Activated CD4-positive, alpha-beta T cell treated with anti-CD3 and anti-CD28 coated beads for 36 hours (primary cell): ENCODE measurements at regions not wholly inside any gene's neighbourhood (a gene's known extent, or its start where the extent isn't known, plus 50 kb on each side); places are given as distances from the start of the nearest gene placed in this dataset.

Source experiments
- ATAC-seq: fragments of 200-7000 bp; cut with Tn5 transposase; one replicate; pipeline ENCODE4 v1.10.0; 2021; ENCODE audit warnings: mild to moderate bottlenecking, moderate library complexity
- CTCF ChIA-PET: fragments of 350-600 bp; sonication (Branson Sonifier 250); formaldehyde crosslinking; loops from one replicate; lab custom pipeline; 2021; ENCODE audit warnings: antibody characterized with exemption; lab: Charles Lee
- POLR2A ChIA-PET: fragments of 350-600 bp; sonication (Branson Sonifier 250); formaldehyde crosslinking; loops from one replicate; lab custom pipeline; 2021; ENCODE audit warnings: antibody characterized with exemption, inconsistent platforms; lab: Charles Lee
- DNase-seq: peaks from one replicate; pipeline ENCODE4 v3.0.0-alpha.2; 2020
- H3K27ac Mint-ChIP-seq: one replicate; pipeline ENCODE4 v1.8.0; 2021; ENCODE audit warnings: mixed read lengths
- H3K27me3 Mint-ChIP-seq: one replicate; pipeline ENCODE4 v1.8.0; 2021; ENCODE audit warnings: mixed read lengths
- H3K36me3 Mint-ChIP-seq: one replicate; pipeline ENCODE4 v1.8.0; 2021; ENCODE audit warnings: low read depth, mixed read lengths
- H3K4me1 Mint-ChIP-seq: one replicate; pipeline ENCODE4 v1.8.0; 2021; ENCODE audit warnings: mixed read lengths
- H3K4me3 Mint-ChIP-seq: one replicate; pipeline ENCODE4 v1.8.0; 2021; ENCODE audit warnings: mild to moderate bottlenecking, moderate library complexity, mixed read lengths
- H3K9me3 Mint-ChIP-seq: one replicate; pipeline ENCODE4 v1.8.0; 2021; ENCODE audit warnings: low read depth, mixed read lengths
- intact Hi-C, 2 experiments: fragments of 100-400 bp; cut with DNase I in 1 of 2; cut with micrococcal nuclease in 1 of 2; formaldehyde crosslinking; loops; one replicate each; pipeline versions ENCODE4 v1.14.2 to v1.15.1; 2022 to 2024; cut with DNase I, micrococcal nuclease

- ATAC-seq, result no peak
- H3K9me3 Mint-ChIP-seq, result no peaks in the 10 kb centered on the region
- no peak overlapping the region for H3K27ac Mint-ChIP-seq
- H3K36me3 Mint-ChIP-seq, result no peaks in the 10 kb centered on the region
- ChIA-PET CTCF (interaction anchor here (0.7 to 2.0 kb wide), 3 partner anchors 10 to 113 kb away, joined by 3 to 10 read pairs (median 4); partner anchors contain the start of gene TNFAIP3), POLR2A (no interaction called here)
- DNase-seq, result no peak
- no peaks in the 10 kb centered on the region for H3K27me3 Mint-ChIP-seq
- H3K4me3 Mint-ChIP-seq, result no peak overlapping the region
- peaks cover 35% of the 10 kb centered on the region for H3K4me1 Mint-ChIP-seq
- intact Hi-C loops, result no loop called here
These were observed 113.7 kb downstream of the TNFAIP3 start for GRCh38 chr6:137980777-137981176.

GRCh38 chr6:137981758-137982157, 114.7 kb downstream of the TNFAIP3 start:
- DNase-seq (no peak), ATAC-seq (no peak)
- Mint-ChIP-seq H3K9me3 (no peaks in the 10 kb centered on the region), H3K4me3 (no peak overlapping the region), H3K27me3 (no peaks in the 10 kb centered on the region), H3K27ac (no peak overlapping the region), H3K36me3 (no peaks in the 10 kb centered on the region), H3K4me1 (peaks cover 26% of the 10 kb centered on the region)
- ChIA-PET POLR2A (no interaction called here), CTCF (interaction anchor here (2.0 kb wide), 1 partner anchor 11 kb away, joined by 10 read pairs; no protein-coding TSS in a partner anchor)
- intact Hi-C loops, result no loop called here

- H3K36me3 Mint-ChIP-seq, result no peaks in the 10 kb centered on the region
- no peaks in the 10 kb centered on the region for H3K27me3 Mint-ChIP-seq
- intact Hi-C loops, result no loop called here
- CTCF ChIA-PET, result no interaction called here
- DNase-seq, result no peak
- no peak overlapping the region for H3K27ac Mint-ChIP-seq
- no peak for ATAC-seq
- no peaks in the 10 kb centered on the region for H3K9me3 Mint-ChIP-seq
- no peak overlapping the region for H3K4me3 Mint-ChIP-seq
- peaks cover 19% of the 10 kb centered on the region for H3K4me1 Mint-ChIP-seq
- POLR2A ChIA-PET, result interaction anchor here (0.6 to 0.7 kb wide), 2 partner anchors 197 to 1313 kb away, joined by 3 read pairs; no protein-coding TSS in a partner anchor
These were observed 115.5 kb downstream of the TNFAIP3 start for GRCh38 chr6:137982418-137983189.

- POLR2A ChIA-PET, result no interaction called here
- Mint-ChIP-seq H3K4me3 (no peak overlapping the region), H3K27ac (no peak overlapping the region), H3K27me3 (no peaks in the 10 kb centered on the region), H3K9me3 (no peaks in the 10 kb centered on the region), H3K4me1 (peaks cover 12% of the 10 kb centered on the region), H3K36me3 (no peaks in the 10 kb centered on the region)
- intact Hi-C loops, result no loop called here
- CTCF ChIA-PET, result no interaction called here
- ATAC-seq, result no peak
- DNase-seq, result no peak
These were observed 116.2 kb downstream of the TNFAIP3 start for GRCh38 chr6:137983269-137983668.

- CTCF ChIA-PET, result interaction anchor here (1.1 to 3.4 kb wide), 2 partner anchors 12 to 328 kb away, joined by 3 to 14 read pairs; no protein-coding TSS in a partner anchor
- H3K4me3 Mint-ChIP-seq, result no peak overlapping the region
- no peaks in the 10 kb centered on the region for H3K4me1 Mint-ChIP-seq
- ATAC-seq (no peak), DNase-seq (no peak)
- peaks cover 4% of the 10 kb centered on the region for H3K27me3 Mint-ChIP-seq
- POLR2A ChIA-PET, result no interaction called here
- no peaks in the 10 kb centered on the region for H3K36me3 Mint-ChIP-seq
- intact Hi-C loops, result no loop called here
- H3K9me3 Mint-ChIP-seq, result no peaks in the 10 kb centered on the region
- H3K27ac Mint-ChIP-seq, result no peak overlapping the region
These were observed 117.6 kb downstream of the PERP start for GRCh38 chr6:137989664-137990063.

- Mint-ChIP-seq H3K9me3 (peaks cover 3% of the 10 kb centered on the region), H3K4me3 (no peak overlapping the region), H3K27me3 (peaks cover 5% of the 10 kb centered on the region), H3K27ac (no peak overlapping the region), H3K36me3 (no peaks in the 10 kb centered on the region), H3K4me1 (peaks cover 5% of the 10 kb centered on the region)
- CTCF ChIA-PET, result interaction anchor here (1.1 kb wide), 1 partner anchor 120 kb away, joined by 3 read pairs; no protein-coding TSS in a partner anchor
- DNase-seq, result no peak
- intact Hi-C loops, result no loop called here
- no peak for ATAC-seq
- POLR2A ChIA-PET, result no interaction called here
These were observed 111.8 kb downstream of the PERP start for GRCh38 chr6:137995371-137995770.

- Mint-ChIP-seq H3K27me3 (peaks cover 3% of the 10 kb centered on the region), H3K4me1 (peaks cover 9% of the 10 kb centered on the region), H3K9me3 (peaks cover 3% of the 10 kb centered on the region), H3K27ac (no peak overlapping the region), H3K36me3 (no peaks in the 10 kb centered on the region), H3K4me3 (no peak overlapping the region)
- intact Hi-C loops, result no loop called here
- ChIA-PET POLR2A (interaction anchor here (0.5 kb wide), 1 partner anchor 408 kb away, joined by 4 read pairs; no protein-coding TSS in a partner anchor), CTCF (interaction anchor here (0.8 kb wide), 1 partner anchor 8 kb away, joined by 3 read pairs; no protein-coding TSS in a partner anchor)
- ATAC-seq (no peak), DNase-seq (no peak)
These were observed 108.7 kb downstream of the PERP start for GRCh38 chr6:137998461-137999019.

GRCh38 chr6:137999815-138000214, 107.4 kb downstream of the PERP start:
- POLR2A ChIA-PET, result no interaction called here
- ATAC-seq (peak; percentile 64), DNase-seq (peak; percentile 30)
- Mint-ChIP-seq H3K36me3 (no peaks in the 10 kb centered on the region), H3K4me3 (no peak overlapping the region), H3K4me1 (peaks cover 9% of the 10 kb centered on the region), H3K27ac (no peak overlapping the region), H3K27me3 (peaks cover 3% of the 10 kb centered on the region), H3K9me3 (peaks cover 3% of the 10 kb centered on the region)
- intact Hi-C loops, result no loop called here
- CTCF ChIA-PET, result interaction anchor here (1.0 to 2.2 kb wide), 8 partner anchors 33 to 341 kb away, joined by 3 to 20 read pairs (median 6); no protein-coding TSS in a partner anchor

GRCh38 chr6:138000941-138001340, 106.3 kb downstream of the PERP start:
- CTCF ChIA-PET, result interaction anchor here (0.5 to 2.4 kb wide), 27 partner anchors 10 to 746 kb away, joined by 3 to 20 read pairs (median 4); partner anchors contain the start of gene TNFAIP3
- H3K27me3 Mint-ChIP-seq, result peaks cover 3% of the 10 kb centered on the region
- DNase-seq (no peak), ATAC-seq (no peak)
- H3K4me3 Mint-ChIP-seq, result no peak overlapping the region
- intact Hi-C loops, result loop anchor here (1.0 kb wide), 1 partner anchor 108 kb away; no protein-coding TSS in a partner anchor
- H3K36me3 Mint-ChIP-seq, result no peaks in the 10 kb centered on the region
- H3K9me3 Mint-ChIP-seq, result peaks cover 3% of the 10 kb centered on the region
- no peak overlapping the region for H3K27ac Mint-ChIP-seq
- POLR2A ChIA-PET, result no interaction called here
- peaks cover 14% of the 10 kb centered on the region for H3K4me1 Mint-ChIP-seq

- Mint-ChIP-seq H3K4me1 (peaks cover 20% of the 10 kb centered on the region), H3K4me3 (no peak overlapping the region), H3K27me3 (peaks cover 3% of the 10 kb centered on the region), H3K36me3 (no peaks in the 10 kb centered on the region), H3K27ac (no peak overlapping the region), H3K9me3 (peaks cover 1% of the 10 kb centered on the region)
- ATAC-seq (peak; percentile 31), DNase-seq (peak; percentile 76)
- ChIA-PET POLR2A (no interaction called here), CTCF (interaction anchor here (0.6 to 2.4 kb wide), 18 partner anchors 9 to 398 kb away, joined by 3 to 20 read pairs (median 5); no protein-coding TSS in a partner anchor)
- intact Hi-C loops, result loop anchor here (1.0 kb wide), 1 partner anchor 107 kb away; no protein-coding TSS in a partner anchor
These were observed 105.4 kb downstream of the PERP start for GRCh38 chr6:138001750-138002349.
